GM19193 (cell line): ENCODE measurements at regions not wholly inside any gene's neighbourhood (a gene's known extent, or its start where the extent isn't known, plus 50 kb on each side); places are given as distances from the start of the nearest gene placed in this dataset.

Source experiments
- POLR2A ChIP-seq: IDR thresholded peaks from 4 replicates; pipeline ENCODE4 v1.6.1; 2011; ENCODE audit not compliant: insufficient read depth, insufficient read length; ENCODE audit errors: extremely low read depth

DNA sequence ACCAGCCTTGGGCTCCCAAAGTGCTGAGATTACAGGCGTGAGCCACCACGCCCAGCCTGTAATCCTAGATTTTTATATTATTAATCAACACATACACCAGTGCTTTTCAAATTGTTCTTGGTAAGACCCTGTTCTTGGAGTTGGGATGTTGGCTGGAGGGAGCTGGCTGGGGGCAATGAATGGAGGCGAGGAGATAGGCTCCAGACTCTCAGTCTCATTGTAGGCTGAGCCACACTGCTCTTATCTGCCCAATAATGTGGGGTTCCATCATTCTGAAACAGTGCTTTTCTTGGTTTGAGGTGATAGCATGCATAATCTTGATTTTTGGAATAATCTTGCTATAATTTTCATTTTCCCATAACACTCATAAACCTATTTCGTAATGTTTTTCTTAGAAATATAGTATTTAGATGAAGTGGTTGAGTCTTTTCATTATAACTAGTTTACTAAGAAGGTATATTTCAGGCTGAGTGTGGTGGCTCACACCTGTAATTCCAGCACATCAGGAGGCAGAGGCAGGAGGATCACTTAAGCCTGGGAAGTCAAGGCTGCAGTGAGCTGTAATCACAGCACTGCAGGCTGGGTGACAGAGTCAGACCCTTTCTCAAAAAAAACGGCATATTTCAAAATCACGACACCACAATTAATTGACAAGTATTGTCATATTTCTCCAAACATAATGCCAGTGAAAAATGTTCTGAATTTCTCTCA, 65.1 kb upstream of the LYZL2 start:
- no peak for TF ChIP-seq POLR2A

DNA sequence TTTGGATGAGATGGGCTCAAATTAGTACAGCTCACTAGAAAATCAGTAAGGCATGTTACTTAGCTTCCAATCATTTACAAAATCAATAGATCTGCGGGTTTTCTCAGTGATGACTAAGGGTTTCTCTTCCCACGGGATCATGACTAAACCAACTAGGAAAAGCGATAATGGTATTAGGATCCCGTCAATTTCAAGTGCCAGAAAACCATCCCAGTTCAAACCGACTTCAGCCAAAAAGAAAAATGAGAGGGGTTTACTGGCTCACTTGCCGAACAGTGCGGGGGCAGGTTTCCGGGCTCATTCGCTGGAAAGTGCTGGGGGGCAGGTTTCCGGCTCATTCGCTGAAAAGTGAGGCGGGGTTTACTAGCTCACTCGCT, 62.1 kb upstream of the LYZL2 start:
- no peak for TF ChIP-seq POLR2A

DNA sequence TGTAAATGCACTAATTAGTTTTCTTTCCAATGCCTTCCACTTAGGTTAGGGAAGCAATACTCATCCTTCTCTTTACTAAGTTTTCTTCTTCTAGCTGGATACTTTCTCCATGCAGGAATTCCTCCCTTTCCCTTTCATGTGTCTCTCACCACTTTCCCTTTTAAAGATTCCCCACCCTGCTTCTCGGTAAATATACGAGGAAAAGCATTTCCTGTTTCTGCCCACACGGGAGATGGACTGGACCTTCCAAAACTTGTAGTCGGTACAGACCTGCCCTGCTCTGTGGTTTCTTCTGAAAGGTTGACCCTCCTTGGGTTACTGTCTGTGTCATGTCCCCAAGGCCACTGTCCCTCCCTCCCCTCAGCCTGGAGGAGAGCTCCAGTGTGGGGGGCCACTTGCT, 58.9 kb upstream of the LYZL2 start:
- no peak for TF ChIP-seq POLR2A

DNA sequence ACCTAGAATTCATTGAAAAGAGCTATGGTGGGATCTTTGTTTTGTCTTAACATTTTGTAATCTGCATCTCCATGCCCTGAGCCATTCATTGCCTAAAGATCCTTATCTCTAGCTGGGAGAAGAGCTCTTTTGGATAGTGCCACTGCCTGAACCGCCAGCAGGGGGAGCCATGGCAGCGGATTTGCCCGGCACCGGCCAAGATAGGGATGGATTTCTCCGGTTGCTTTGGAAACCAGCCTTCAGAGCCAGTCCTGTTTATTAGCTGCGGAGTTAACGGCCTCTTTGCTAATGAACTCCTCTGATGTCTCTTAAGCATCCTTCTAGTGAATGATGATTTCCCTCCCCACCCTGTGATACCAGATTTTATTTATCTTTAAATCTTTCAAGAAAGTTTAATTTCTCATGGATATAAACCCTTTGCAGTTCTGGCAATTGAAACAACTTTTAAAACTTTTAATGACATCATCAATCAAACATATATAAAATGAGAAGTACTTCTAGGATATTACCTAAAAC, 58.2 kb upstream of the LYZL2 start:
- no peak for TF ChIP-seq POLR2A

DNA sequence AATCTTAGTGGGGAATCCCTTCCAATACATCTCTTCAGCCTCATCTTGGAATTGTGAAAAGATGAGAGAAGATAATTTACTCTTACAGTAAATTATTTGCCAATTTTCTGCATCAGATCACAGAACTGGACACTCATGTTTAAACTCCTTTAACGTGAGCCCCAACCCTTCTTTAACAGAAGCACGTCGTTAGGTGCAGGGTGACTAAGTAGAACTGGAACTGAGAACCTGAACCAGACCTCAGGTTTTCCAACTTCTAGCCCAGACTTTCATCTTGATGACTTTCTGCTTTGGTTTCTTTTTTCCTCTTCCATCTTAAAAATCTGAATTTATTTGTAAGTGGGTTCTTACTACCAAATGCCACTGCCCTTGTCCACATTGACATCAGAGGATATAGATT, 57.2 kb upstream of the LYZL2 start:
- no peak for TF ChIP-seq POLR2A

DNA sequence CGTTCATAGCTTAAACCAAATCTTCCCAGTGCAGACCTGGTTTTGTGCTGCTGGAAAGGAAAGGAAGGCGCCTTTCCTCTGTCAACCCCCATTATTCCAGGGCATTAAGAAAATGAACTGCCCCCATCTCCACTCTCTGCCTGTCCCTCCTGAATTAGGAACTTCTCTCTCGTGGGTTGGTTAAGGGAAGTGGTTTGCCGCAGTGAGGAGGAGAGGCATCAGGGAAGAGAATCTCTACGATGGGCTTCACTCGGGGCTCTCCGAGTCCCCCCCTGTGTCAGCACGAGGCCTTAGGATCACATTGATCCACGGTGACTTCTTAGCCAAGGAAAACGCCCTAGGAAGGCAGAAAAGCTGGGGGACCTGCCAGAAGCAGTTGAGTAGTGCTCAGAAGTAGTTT, 53.9 kb upstream of the LYZL2 start:
- TF ChIP-seq POLR2A, result no peak

DNA sequence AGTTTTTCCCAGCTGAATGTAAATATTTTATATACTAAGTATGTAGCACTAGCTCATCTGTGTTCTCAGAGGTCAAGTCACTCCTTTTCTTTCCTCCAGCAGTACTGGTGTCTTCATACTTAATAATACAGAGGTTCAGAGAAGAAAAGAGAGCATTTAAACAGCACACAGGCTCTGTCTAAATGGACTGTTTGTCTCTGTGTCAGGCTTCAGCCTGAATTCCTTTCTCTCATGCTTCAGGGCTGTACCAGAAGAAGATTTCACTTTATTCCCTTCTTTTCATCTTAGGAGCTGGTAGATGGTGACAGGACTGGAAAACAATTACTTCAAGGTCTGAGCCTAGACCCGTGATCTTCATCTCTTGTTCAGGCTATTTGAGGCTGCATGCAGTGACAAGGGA, 51.4 kb upstream of the LYZL2 start:
- TF ChIP-seq POLR2A, result no peak
